ENCODE measurements at regions not wholly inside any gene's neighbourhood (a gene's known extent, or its start where the extent isn't known, plus 50 kb on each side); places are given as distances from the start of the nearest gene placed in this dataset.
A peak's percentile ranks its signal among the peaks of the same experiment; 100 is the strongest.
"Not testable (repeated sequence)": the region's sequence is repeated elsewhere in the genome, so short reads cannot be mapped to it uniquely, and the experiment has no call there.

- intact Hi-C loops (cut with micrococcal nuclease), result no loop called here
- H3K9me3 Mint-ChIP-seq, result no peaks in the 10 kb centered on the region
- peaks cover 24% of the 10 kb centered on the region for H3K27me3 Mint-ChIP-seq
- no peak overlapping the region for H3K4me3 Mint-ChIP-seq
- H3K4me1 Mint-ChIP-seq (ENCODE audit: low read depth), result no peaks in the 10 kb centered on the region
- H3K27ac Mint-ChIP-seq, result no peak overlapping the region
- H3K36me3 Mint-ChIP-seq (ENCODE audit: low read depth), result no peaks in the 10 kb centered on the region
Observed at GRCh38 chr5:135737701-135738563, 96.5 kb upstream of the SLC25A48 start.

DNA sequence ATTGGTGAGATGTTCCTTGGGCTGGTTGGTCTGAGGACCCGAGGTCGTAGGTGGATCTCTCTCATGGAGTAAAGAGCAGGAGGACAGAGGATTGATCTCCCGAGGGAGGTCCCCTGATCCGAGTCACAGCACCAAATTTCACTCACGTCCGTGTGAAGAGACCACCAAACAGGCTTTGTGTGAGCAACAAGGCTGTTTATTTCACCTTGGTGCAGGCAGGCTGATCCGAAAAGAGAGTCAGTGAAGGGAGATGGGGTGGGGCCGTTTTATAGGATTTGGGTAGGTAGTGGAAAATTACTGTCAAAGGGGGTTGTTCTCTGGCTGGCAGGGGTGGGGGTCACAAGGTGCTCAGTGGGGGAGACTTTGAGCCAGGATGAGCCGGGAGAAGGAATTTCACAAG, 97.5 kb upstream of the SLC25A48 start:
- H3K4me1 Mint-ChIP-seq (ENCODE audit: low read depth); H3K9me3 Mint-ChIP-seq; H3K4me3 Mint-ChIP-seq; intact Hi-C loops (cut with micrococcal nuclease); H3K36me3 Mint-ChIP-seq (ENCODE audit: low read depth): not testable (repeated sequence)
- Mint-ChIP-seq H3K27me3 (peaks cover 24% of the 10 kb centered on the region), H3K27ac (peak overlapping the region; percentile 12)

DNA sequence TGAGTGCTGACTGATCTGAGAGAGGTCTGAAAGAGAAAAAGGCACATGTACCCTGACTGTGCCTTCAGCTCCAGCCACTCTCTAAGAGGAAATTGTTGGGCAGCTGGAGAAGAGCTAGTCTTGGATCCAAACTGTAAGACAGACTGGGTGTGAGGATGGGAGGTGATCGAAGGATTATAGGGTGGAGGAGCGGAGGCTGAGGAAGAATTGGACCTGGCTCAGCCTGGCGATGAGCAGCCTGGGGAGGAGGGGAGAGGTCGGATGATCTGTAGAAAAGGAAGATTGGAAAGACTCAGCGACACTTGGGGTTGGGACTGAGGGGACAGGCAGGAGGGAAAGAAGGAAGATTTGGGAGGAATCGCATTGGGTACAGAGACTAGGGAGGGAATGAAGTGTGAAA, 98.6 kb upstream of the SLC25A48 start:
- Mint-ChIP-seq H3K27me3 (peaks cover 24% of the 10 kb centered on the region), H3K27ac (peak overlapping the region; percentile 12), H3K9me3 (no peaks in the 10 kb centered on the region), H3K4me3 (no peak overlapping the region), H3K36me3 (ENCODE audit: low read depth) (no peaks in the 10 kb centered on the region), H3K4me1 (ENCODE audit: low read depth) (no peaks in the 10 kb centered on the region)
- intact Hi-C loops (cut with micrococcal nuclease), result no loop called here

DNA sequence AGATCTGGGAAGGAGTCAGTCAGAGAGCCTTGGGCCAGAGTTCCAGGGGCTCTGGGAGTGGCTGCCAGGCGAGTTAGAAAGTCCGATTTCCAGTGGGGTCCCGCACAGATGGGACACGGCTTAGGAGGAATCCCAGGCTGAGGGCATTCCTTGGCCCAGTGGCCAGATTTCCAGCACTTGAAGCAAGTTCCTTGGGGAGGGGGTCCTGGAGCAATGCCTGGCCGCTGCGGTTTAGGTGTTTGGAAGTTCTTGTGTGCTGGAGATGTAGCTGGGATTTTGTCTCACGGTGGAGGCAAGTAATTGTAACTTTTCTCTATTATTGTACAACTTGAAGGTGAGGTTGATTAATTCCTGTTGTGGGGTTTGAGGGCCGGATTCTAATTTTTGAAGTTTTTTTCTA, 99.5 kb upstream of the SLC25A48 start:
- intact Hi-C loops (cut with micrococcal nuclease); H3K4me3 Mint-ChIP-seq; H3K9me3 Mint-ChIP-seq; H3K4me1 Mint-ChIP-seq (ENCODE audit: low read depth); H3K27ac Mint-ChIP-seq; H3K36me3 Mint-ChIP-seq (ENCODE audit: low read depth): not testable (repeated sequence)
- peaks cover 24% of the 10 kb centered on the region for H3K27me3 Mint-ChIP-seq

DNA sequence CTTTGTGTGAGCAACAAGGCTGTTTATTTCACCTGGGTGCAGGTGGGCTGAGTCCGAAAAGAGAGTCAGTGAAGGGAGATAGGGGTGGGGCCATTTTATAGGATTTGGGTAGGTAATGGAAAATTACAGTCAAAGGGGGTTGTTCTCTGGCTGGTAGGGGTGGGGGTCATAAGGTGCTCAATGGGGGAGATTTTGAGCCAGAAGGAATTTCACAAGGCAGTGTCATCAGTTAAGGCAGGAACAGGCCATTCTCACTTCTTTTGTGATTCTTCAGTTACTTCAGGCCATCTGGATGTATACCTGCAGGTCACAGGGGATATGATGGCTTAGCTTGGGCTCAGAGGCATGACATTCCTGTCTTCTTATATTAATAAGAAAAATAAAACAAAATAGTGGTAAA, 103.4 kb upstream of the SLC25A48 start:
- H3K27me3 Mint-ChIP-seq; H3K4me1 Mint-ChIP-seq (ENCODE audit: low read depth); H3K4me3 Mint-ChIP-seq; intact Hi-C loops (cut with micrococcal nuclease); H3K27ac Mint-ChIP-seq; H3K36me3 Mint-ChIP-seq (ENCODE audit: low read depth); H3K9me3 Mint-ChIP-seq: not testable (repeated sequence)

DNA sequence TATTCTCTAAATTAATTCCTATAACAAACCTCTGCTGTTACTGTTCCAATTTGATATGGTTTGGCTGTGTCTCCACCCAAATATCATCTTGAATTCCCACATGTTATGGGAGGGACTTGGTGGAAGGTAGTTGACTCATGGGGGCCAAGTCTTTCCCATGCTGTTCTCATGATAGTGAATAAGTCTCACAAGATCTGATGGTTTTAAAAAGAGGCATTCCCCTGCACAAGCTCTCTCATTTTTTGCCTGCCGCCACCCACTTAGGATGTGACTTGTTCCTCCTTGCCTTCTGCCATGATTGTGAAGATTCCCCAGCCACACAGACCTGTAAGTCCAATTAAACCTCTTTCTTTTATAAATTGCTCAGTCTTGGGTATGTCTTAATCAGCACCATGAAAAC, 104.3 kb upstream of the SLC25A48 start:
- H3K4me1 Mint-ChIP-seq (ENCODE audit: low read depth); H3K9me3 Mint-ChIP-seq; H3K36me3 Mint-ChIP-seq (ENCODE audit: low read depth); H3K27ac Mint-ChIP-seq; H3K4me3 Mint-ChIP-seq; H3K27me3 Mint-ChIP-seq; intact Hi-C loops (cut with micrococcal nuclease): not testable (repeated sequence)

DNA sequence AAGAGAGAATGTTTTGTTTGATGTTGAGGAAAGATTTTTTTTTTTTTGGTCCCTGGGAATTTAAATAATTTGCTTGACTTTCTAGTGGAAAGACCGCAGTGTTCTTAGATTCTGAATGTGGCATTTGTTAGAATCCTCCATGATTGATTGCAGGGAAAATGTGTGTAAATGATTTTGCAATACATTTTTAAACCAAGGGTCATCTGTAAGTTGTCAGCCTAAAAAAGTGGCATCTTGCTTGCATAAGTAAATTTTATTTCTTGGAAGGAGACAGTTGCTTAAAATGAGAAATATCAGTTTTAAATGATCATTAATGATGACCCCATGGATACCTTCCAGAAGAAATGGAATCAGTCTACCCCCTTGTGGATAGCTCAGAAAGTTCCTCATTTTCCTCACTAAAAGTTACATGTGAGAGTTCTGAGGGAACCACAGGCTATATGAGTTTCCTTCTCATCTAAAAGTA, 105.1 kb upstream of the SLC25A48 start:
- Mint-ChIP-seq H3K4me3 (no peak overlapping the region), H3K27me3 (no peaks in the 10 kb centered on the region), H3K4me1 (ENCODE audit: low read depth) (no peaks in the 10 kb centered on the region), H3K36me3 (ENCODE audit: low read depth) (no peaks in the 10 kb centered on the region), H3K9me3 (no peaks in the 10 kb centered on the region), H3K27ac (no peak overlapping the region)
- intact Hi-C loops (cut with micrococcal nuclease), result loop anchor here (10.0 kb wide), 1 partner anchor 165 kb away; no protein-coding TSS in a partner anchor

DNA sequence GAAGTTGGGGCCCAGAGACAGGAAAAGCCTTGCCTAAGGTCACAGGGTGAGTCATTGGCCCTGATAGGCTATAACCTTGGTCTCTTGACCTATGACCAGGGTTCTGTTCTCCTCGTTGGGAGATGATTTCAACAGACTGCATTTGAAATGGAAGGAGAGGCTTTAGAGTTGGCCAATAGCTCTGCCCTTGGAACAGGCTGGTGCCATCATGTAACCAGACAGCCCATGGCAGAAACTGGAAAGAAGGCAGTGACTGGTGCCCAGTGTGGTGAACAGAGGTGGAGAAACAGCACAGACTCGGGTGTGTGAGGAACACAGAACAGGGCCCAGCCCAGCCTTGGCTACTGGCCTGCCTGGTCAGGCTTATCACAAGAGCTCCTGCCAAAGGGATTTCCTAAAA, 109.8 kb upstream of the SLC25A48 start:
- no peak overlapping the region for H3K4me3 Mint-ChIP-seq
- intact Hi-C loops (cut with micrococcal nuclease), result loop anchor here (10.0 kb wide), 1 partner anchor 160 kb away; no protein-coding TSS in a partner anchor
- H3K4me1 Mint-ChIP-seq (ENCODE audit: low read depth), result no peaks in the 10 kb centered on the region
- H3K9me3 Mint-ChIP-seq, result no peaks in the 10 kb centered on the region
- H3K27ac Mint-ChIP-seq, result no peak overlapping the region
- H3K36me3 Mint-ChIP-seq (ENCODE audit: low read depth), result no peaks in the 10 kb centered on the region
- no peaks in the 10 kb centered on the region for H3K27me3 Mint-ChIP-seq

DNA sequence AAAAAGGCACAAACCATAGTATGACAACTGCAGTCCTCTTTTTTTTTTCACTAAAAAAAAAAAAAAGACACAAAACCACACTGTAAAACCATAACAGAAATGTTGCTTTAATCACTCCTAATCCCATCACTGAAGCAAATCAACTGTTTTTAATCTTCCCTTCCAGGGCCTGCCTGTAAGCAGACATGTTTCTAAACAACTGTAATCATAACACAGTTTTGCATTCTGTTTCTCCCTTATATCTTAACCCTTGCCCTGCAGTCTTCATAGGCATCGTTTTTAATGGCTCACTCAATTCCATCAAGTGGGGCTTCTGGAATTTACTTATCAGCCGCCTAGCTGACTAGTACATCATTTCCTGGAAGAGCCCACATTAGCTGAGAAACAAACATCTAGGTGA, 111.0 kb upstream of the SLC25A48 start:
- no peaks in the 10 kb centered on the region for H3K9me3 Mint-ChIP-seq
- peaks cover 2% of the 10 kb centered on the region for H3K27me3 Mint-ChIP-seq
- intact Hi-C loops (cut with micrococcal nuclease), result loop anchor here (10.0 kb wide), 1 partner anchor 159 kb away; no protein-coding TSS in a partner anchor
- no peak overlapping the region for H3K4me3 Mint-ChIP-seq
- H3K27ac Mint-ChIP-seq, result no peak overlapping the region
- H3K36me3 Mint-ChIP-seq (ENCODE audit: low read depth), result no peaks in the 10 kb centered on the region
- no peaks in the 10 kb centered on the region for H3K4me1 Mint-ChIP-seq (ENCODE audit: low read depth)

GRCh38 chr5:135721548-135722090, 112.8 kb upstream of the SLC25A48 start:
- Mint-ChIP-seq H3K4me3 (no peak overlapping the region), H3K36me3 (ENCODE audit: low read depth) (no peaks in the 10 kb centered on the region), H3K27ac (no peak overlapping the region), H3K4me1 (ENCODE audit: low read depth) (no peaks in the 10 kb centered on the region), H3K27me3 (peaks cover 2% of the 10 kb centered on the region), H3K9me3 (no peaks in the 10 kb centered on the region)
- intact Hi-C loops (cut with micrococcal nuclease), result loop anchor here (10.0 kb wide), 1 partner anchor 157 kb away; no protein-coding TSS in a partner anchor

DNA sequence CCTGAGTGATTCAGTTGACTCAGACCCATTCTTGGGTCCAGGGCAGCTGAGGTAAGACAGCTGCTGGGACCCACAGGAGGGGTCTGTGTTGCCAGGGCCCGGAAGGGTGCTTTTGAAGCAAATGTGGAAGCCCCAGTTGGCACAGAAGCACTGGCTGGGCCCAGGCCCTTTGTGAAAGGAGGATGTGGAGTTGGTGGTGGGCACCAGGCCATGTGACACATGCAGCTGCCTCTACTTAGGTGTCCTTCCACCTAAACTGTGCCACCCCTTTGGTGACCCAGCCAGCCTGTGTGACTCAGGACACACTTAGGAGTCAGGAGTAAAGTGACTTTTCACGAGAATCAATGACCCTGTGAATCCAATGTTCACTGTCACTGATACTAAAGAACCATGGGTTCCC, 114.3 kb upstream of the SLC25A48 start:
- Mint-ChIP-seq H3K27me3 (peaks cover 2% of the 10 kb centered on the region), H3K9me3 (no peaks in the 10 kb centered on the region), H3K4me3 (no peak overlapping the region), H3K36me3 (ENCODE audit: low read depth) (no peaks in the 10 kb centered on the region), H3K4me1 (ENCODE audit: low read depth) (no peaks in the 10 kb centered on the region), H3K27ac (no peak overlapping the region)
- intact Hi-C loops (cut with micrococcal nuclease), result loop anchor here (10.0 kb wide), 1 partner anchor 155 kb away; no protein-coding TSS in a partner anchor

DNA sequence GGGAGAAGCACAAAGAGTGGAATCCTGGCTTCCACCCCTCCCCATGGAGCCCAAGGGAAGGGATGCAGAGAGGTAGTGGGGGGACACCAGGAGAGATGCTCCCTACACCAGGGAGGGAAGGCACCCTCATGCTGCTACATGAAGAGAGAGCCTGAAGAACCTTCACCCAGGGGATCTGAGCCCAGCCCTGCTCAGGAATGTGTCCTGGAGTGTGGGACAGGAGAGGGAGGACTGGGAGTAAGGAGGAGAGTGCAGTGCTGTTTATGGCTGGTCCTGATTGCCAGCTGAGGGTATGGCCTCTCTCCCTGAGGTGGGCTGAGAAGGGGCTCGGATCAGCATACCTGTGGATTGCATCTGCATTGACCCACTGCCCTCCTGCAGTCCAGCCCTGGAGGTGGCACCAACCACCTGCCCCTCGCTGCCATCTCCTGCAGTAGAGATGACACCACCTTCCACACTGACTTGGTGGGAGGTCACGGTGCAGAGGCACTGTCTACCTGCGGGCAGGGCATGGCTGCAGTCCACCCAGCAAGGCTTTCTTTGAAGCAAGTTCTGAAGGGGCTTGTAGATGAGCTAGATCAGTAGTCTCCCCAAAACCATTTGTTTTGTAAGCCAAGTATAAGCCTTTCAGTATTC, 114.9 kb upstream of the SLC25A48 start:
- H3K4me3 Mint-ChIP-seq, result no peak overlapping the region
- H3K27ac Mint-ChIP-seq, result no peak overlapping the region
- peaks cover 5% of the 10 kb centered on the region for H3K27me3 Mint-ChIP-seq
- H3K36me3 Mint-ChIP-seq (ENCODE audit: low read depth), result no peaks in the 10 kb centered on the region
- no peaks in the 10 kb centered on the region for H3K9me3 Mint-ChIP-seq
- no peaks in the 10 kb centered on the region for H3K4me1 Mint-ChIP-seq (ENCODE audit: low read depth)
- intact Hi-C loops (cut with micrococcal nuclease), result loop anchor here (10.0 kb wide), 1 partner anchor 155 kb away; no protein-coding TSS in a partner anchor

GRCh38 chr5:135718651-135719050, 115.8 kb upstream of the SLC25A48 start:
- intact Hi-C loops (cut with micrococcal nuclease), result no loop called here
- Mint-ChIP-seq H3K36me3 (ENCODE audit: low read depth) (no peaks in the 10 kb centered on the region), H3K9me3 (no peaks in the 10 kb centered on the region), H3K27ac (no peak overlapping the region), H3K4me1 (ENCODE audit: low read depth) (no peaks in the 10 kb centered on the region), H3K4me3 (no peak overlapping the region), H3K27me3 (peaks cover 5% of the 10 kb centered on the region)

DNA sequence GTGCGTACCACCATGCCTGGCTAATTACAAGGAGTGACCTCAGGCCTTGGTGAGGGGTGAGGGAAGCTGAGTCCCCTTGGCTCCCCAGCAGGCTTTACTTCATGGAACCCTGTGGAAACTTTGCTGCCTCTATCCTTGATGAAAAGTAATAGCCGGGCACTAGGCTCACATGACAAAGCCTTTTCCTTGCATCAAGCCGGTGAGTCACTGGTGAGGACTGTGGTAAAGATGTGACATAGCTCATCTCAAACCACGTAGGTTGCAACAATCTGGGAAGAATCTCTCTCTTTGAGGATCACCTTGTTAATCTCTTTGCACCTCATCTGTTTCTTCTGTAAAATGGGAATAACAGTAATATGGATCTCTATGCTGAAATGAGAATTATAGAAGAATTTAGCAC, 116.3 kb upstream of the SLC25A48 start:
- no peaks in the 10 kb centered on the region for H3K4me1 Mint-ChIP-seq (ENCODE audit: low read depth)

More for the DNA sequence above, 116.3 kb upstream of the SLC25A48 start:
- Mint-ChIP-seq H3K27me3 (peaks cover 5% of the 10 kb centered on the region), H3K4me3 (no peak overlapping the region), H3K9me3 (no peaks in the 10 kb centered on the region), H3K27ac (no peak overlapping the region), H3K36me3 (ENCODE audit: low read depth) (no peaks in the 10 kb centered on the region)
- intact Hi-C loops (cut with micrococcal nuclease), result no loop called here

Measured in dendritic cell treated with granulocyte-macrophage colony-stimulating factor and Interleukin-4, amounts not matched to agents 40 ng/mL and 50 ng/mL, for 4 days (primary cell).